ENCODE measurements at regions not wholly inside any gene's neighbourhood (a gene's known extent, or its start where the extent isn't known, plus 50 kb on each side); places are given as distances from the start of the nearest gene placed in this dataset.
A peak's percentile ranks its signal among the peaks of the same experiment; 100 is the strongest.
"Not testable (repeated sequence)": the region's sequence is repeated elsewhere in the genome, so short reads cannot be mapped to it uniquely, and the experiment has no call there.

DNA sequence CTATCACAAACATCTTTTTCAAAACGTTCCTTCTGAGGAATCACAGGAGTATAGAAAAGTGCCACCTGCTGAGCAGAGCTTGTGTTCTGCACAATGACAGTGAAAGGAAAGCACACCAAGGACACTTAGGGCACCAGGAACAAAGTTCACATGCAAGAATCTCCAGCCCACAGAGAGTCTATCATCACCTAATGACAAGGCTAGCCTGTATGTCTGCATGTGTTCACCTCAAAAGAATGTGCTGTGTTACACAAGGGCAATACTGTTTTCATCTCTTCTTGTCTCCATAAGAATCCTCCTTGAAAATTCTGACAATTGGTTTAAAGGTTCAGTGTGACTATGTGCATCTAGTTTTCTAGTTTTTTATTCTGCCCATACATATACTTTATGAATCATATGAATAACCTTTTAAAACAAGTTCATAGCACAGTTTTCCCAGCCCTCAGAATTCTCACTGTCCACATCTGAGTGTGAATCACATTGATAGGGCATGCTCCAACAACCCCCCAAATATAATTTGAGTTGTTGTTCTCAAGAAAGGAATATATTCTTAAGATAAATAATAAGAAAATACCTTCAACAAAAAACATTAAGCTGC is 118.0 kb downstream of the PWWP3B start:
- no peaks in the 10 kb centered on the region for H3K27me3 ChIP-seq (ENCODE audit: control insufficient read depth, extremely low read depth, insufficient read depth, low read length)
- no peaks in the 10 kb centered on the region for H3K9me1 ChIP-seq (ENCODE audit: control insufficient read depth, extremely low read depth, insufficient read depth, low read length)
- no peaks in the 10 kb centered on the region for H3K9me3 ChIP-seq (ENCODE audit: control insufficient read depth, low read depth, low read length)
- peaks cover 2% of the 10 kb centered on the region for H3K4me1 ChIP-seq (ENCODE audit: control insufficient read depth, extremely low read depth, insufficient read depth, low read length)
- H4K20me1 ChIP-seq (ENCODE audit: control insufficient read depth, extremely low read depth, insufficient read depth, low read length) = no peaks in the 10 kb centered on the region
- no peak for TF ChIP-seq EZH2 (IDR thresholded peaks at IDR 0.05; ENCODE audit: low read length)
- TF ChIP-seq, protein P1, sequence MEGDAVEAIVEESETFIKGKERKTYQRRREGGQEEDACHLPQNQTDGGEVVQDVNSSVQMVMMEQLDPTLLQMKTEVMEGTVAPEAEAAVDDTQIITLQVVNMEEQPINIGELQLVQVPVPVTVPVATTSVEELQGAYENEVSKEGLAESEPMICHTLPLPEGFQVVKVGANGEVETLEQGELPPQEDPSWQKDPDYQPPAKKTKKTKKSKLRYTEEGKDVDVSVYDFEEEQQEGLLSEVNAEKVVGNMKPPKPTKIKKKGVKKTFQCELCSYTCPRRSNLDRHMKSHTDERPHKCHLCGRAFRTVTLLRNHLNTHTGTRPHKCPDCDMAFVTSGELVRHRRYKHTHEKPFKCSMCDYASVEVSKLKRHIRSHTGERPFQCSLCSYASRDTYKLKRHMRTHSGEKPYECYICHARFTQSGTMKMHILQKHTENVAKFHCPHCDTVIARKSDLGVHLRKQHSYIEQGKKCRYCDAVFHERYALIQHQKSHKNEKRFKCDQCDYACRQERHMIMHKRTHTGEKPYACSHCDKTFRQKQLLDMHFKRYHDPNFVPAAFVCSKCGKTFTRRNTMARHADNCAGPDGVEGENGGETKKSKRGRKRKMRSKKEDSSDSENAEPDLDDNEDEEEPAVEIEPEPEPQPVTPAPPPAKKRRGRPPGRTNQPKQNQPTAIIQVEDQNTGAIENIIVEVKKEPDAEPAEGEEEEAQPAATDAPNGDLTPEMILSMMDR (optimal IDR thresholded peaks at IDR 0.05 in 1 of 3, IDR thresholded peaks at IDR 0.05 in 1 of 3, conservative IDR thresholded peaks at IDR 0.05 in 1 of 3; ENCODE audit: extremely low read depth in 1 of 3, insufficient read depth in 2 of 3, low read length in 3 of 3) = no peak
- FAIRE-seq (no peak), DNase-seq (ENCODE audit: low read depth, low spot score) (no peak)
- H3K27ac ChIP-seq (ENCODE audit: control insufficient read depth, insufficient read depth, low read length) = peak overlapping the region; percentile 45
- dilution Hi-C loops (cut with MboI; ENCODE audit: extremely low pct_ligation_motif_present, low sequenced_read_pairs) = no loop called here
- no peak overlapping the region for H3K4me2 ChIP-seq (ENCODE audit: control insufficient read depth, extremely low read depth, insufficient read depth, low read depth, low read length)
- no peaks in the 10 kb centered on the region for H3K79me2 ChIP-seq (ENCODE audit: control insufficient read depth, insufficient read depth, low read length)
- H2AFZ ChIP-seq (ENCODE audit: control insufficient read depth, low read length) = no peak overlapping the region
- no peaks in the 10 kb centered on the region for H3K36me3 ChIP-seq (ENCODE audit: control insufficient read depth in 2 of 2, extremely low read depth in 1 of 2, insufficient read depth in 2 of 2, low read length in 2 of 2)
- no peak overlapping the region for H3K4me3 ChIP-seq (ENCODE audit: control insufficient read depth in 2 of 3, extremely low read depth in 1 of 3, insufficient read depth in 2 of 3, low read depth in 1 of 3, low read length in 3 of 3)
- H3K9ac ChIP-seq (ENCODE audit: control insufficient read depth, extremely low read depth, insufficient read depth, low read length) = no peak overlapping the region

DNA sequence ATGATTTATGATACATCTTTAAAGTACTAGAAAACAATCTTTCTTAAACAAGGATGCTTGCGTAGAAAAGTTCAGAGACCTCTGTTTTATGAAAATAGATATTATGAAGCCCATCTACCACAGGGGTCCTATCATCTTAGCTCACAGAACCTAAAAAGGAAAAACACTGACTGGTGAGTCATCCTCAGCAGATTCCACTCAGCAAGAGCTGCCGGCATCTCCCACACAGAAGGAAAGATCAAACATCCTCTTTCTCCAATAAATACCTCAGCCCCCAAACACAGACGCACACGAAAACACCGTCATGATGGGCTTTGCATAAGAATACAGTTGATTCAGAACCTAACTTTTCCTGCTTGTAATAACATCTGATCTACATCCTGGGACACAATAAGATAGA is 122.7 kb downstream of the PWWP3B start:
- dilution Hi-C loops (cut with MboI; ENCODE audit: extremely low pct_ligation_motif_present, low sequenced_read_pairs); H2AFZ ChIP-seq (ENCODE audit: control insufficient read depth, low read length); H3K79me2 ChIP-seq (ENCODE audit: control insufficient read depth, insufficient read depth, low read length); H3K27ac ChIP-seq (ENCODE audit: control insufficient read depth, insufficient read depth, low read length); H3K4me1 ChIP-seq (ENCODE audit: control insufficient read depth, extremely low read depth, insufficient read depth, low read length); DNase-seq (ENCODE audit: low read depth, low spot score); H3K4me3 ChIP-seq (ENCODE audit: control insufficient read depth in 2 of 3, extremely low read depth in 1 of 3, insufficient read depth in 2 of 3, low read depth in 1 of 3, low read length in 3 of 3); H3K36me3 ChIP-seq (ENCODE audit: control insufficient read depth in 2 of 2, extremely low read depth in 1 of 2, insufficient read depth in 2 of 2, low read length in 2 of 2); H3K4me2 ChIP-seq (ENCODE audit: control insufficient read depth, extremely low read depth, insufficient read depth, low read depth, low read length); H4K20me1 ChIP-seq (ENCODE audit: control insufficient read depth, extremely low read depth, insufficient read depth, low read length); H3K27me3 ChIP-seq (ENCODE audit: control insufficient read depth, extremely low read depth, insufficient read depth, low read length); H3K9me3 ChIP-seq (ENCODE audit: control insufficient read depth, low read depth, low read length); H3K9ac ChIP-seq (ENCODE audit: control insufficient read depth, extremely low read depth, insufficient read depth, low read length); H3K9me1 ChIP-seq (ENCODE audit: control insufficient read depth, extremely low read depth, insufficient read depth, low read length): not testable (repeated sequence)
- peak; percentile 96 for FAIRE-seq

DNA sequence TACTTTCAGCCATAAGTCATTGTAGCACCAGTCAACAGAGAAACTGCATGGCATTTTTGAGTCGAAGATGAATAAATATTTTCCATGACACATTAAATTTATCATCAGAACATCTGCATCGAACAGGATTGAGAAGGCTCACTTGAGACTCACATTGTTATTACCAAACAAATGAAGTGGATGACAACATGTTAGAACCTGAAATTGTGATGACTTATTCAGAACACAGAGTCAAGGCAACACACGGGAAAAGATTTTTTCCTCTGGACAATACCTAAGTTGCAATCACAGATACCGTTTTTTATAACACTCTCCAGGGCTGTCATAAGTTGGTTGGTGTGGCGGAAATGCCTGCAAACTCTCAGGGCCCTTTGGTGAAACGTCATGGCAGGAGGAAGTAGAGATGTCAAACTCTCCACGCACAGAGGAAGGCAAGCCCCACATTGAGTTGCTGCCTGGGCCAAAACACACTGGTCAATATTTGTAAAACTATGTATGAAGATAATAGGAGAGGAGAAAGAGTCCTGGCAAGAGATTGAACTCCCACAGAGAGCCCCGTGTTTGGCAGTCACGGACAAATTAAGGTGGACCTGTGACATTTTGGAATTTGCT is 123.8 kb downstream of the PWWP3B start:
- H3K27me3 ChIP-seq (ENCODE audit: control insufficient read depth, extremely low read depth, insufficient read depth, low read length); H3K4me3 ChIP-seq (ENCODE audit: control insufficient read depth in 2 of 3, extremely low read depth in 1 of 3, insufficient read depth in 2 of 3, low read depth in 1 of 3, low read length in 3 of 3); H3K27ac ChIP-seq (ENCODE audit: control insufficient read depth, insufficient read depth, low read length); H3K4me2 ChIP-seq (ENCODE audit: control insufficient read depth, extremely low read depth, insufficient read depth, low read depth, low read length); H3K4me1 ChIP-seq (ENCODE audit: control insufficient read depth, extremely low read depth, insufficient read depth, low read length); dilution Hi-C loops (cut with MboI; ENCODE audit: extremely low pct_ligation_motif_present, low sequenced_read_pairs); H3K79me2 ChIP-seq (ENCODE audit: control insufficient read depth, insufficient read depth, low read length); DNase-seq (ENCODE audit: low read depth, low spot score); FAIRE-seq; H2AFZ ChIP-seq (ENCODE audit: control insufficient read depth, low read length); H3K36me3 ChIP-seq (ENCODE audit: control insufficient read depth in 2 of 2, extremely low read depth in 1 of 2, insufficient read depth in 2 of 2, low read length in 2 of 2); H3K9me1 ChIP-seq (ENCODE audit: control insufficient read depth, extremely low read depth, insufficient read depth, low read length); H3K9ac ChIP-seq (ENCODE audit: control insufficient read depth, extremely low read depth, insufficient read depth, low read length); H4K20me1 ChIP-seq (ENCODE audit: control insufficient read depth, extremely low read depth, insufficient read depth, low read length); H3K9me3 ChIP-seq (ENCODE audit: control insufficient read depth, low read depth, low read length): not testable (repeated sequence)
